Progenitor cell of endocrine pancreas (in vitro differentiated cells): ENCODE measurements at regions not wholly inside any gene's neighbourhood (a gene's known extent, or its start where the extent isn't known, plus 50 kb on each side); places are given as distances from the start of the nearest gene placed in this dataset.

Experiments
- DNase-seq: peaks from one replicate; pipeline ENCODE4 v3.0.0; 2021; ENCODE audit warnings: low spot score; ENCODE audit not compliant: unreplicated experiment
- H3K27ac Mint-ChIP-seq: 2 replicates; pipeline ENCODE4 v1.8.0; 2021; ENCODE audit warnings: mild to moderate bottlenecking, moderate library complexity, mixed read lengths
- H3K27me3 Mint-ChIP-seq: 2 replicates; pipeline ENCODE4 v1.8.0; 2021; ENCODE audit warnings: mixed read lengths
- H3K36me3 Mint-ChIP-seq: 2 replicates; pipeline ENCODE4 v1.8.0; 2022; ENCODE audit warnings: mixed read lengths; ENCODE audit not compliant: insufficient read depth
- H3K4me1 Mint-ChIP-seq: 2 replicates; pipeline ENCODE4 v1.8.0; 2021; ENCODE audit warnings: low read depth, mixed read lengths
- H3K4me3 Mint-ChIP-seq: 2 replicates; pipeline ENCODE4 v1.8.0; 2021; ENCODE audit warnings: low read depth, mild to moderate bottlenecking, moderate library complexity, mixed read lengths
- H3K9me3 Mint-ChIP-seq: 2 replicates; pipeline ENCODE4 v1.8.0; 2021; ENCODE audit warnings: low read depth, mixed read lengths
- CTCF ChIP-seq: fragments of 200-600 bp; sonication (generic); IDR thresholded peaks from one replicate; pipeline ENCODE4 v1.5.0; 2021; ENCODE audit warnings: antibody characterized with exemption, mild to moderate bottlenecking; ENCODE audit not compliant: unreplicated experiment

- H3K27ac Mint-ChIP-seq: no peak overlapping the region
- DNase-seq: no peak
- H3K36me3 Mint-ChIP-seq: no peaks in the 10 kb centered on the region
- H3K4me3 Mint-ChIP-seq: no peak overlapping the region
- no peaks in the 10 kb centered on the region for H3K4me1 Mint-ChIP-seq
- H3K9me3 Mint-ChIP-seq: no peaks in the 10 kb centered on the region
- no peaks in the 10 kb centered on the region for H3K27me3 Mint-ChIP-seq
- TF ChIP-seq CTCF: no peak
These were observed 1654.0 kb downstream of the PCDH7 start for GRCh38 chr4:32374206-32374605.

GRCh38 chr4:32393806-32394205 lies 1673.6 kb downstream of the PCDH7 start:
- Mint-ChIP-seq H3K9me3 (no peaks in the 10 kb centered on the region), H3K4me1 (no peaks in the 10 kb centered on the region), H3K4me3 (no peak overlapping the region), H3K36me3 (no peaks in the 10 kb centered on the region), H3K27me3 (no peaks in the 10 kb centered on the region), H3K27ac (no peak overlapping the region)
- no peak for DNase-seq
- TF ChIP-seq CTCF: no peak

- Mint-ChIP-seq H3K27me3 (no peaks in the 10 kb centered on the region), H3K27ac (no peak overlapping the region), H3K4me1 (no peaks in the 10 kb centered on the region), H3K9me3 (no peaks in the 10 kb centered on the region), H3K4me3 (no peak overlapping the region), H3K36me3 (no peaks in the 10 kb centered on the region)
- no peak for TF ChIP-seq CTCF
- DNase-seq: no peak
These were observed 1674.1 kb downstream of the PCDH7 start for GRCh38 chr4:32394255-32394654.

GRCh38 chr4:32396507-32397070 lies 1676.4 kb downstream of the PCDH7 start:
- no peak for TF ChIP-seq CTCF
- Mint-ChIP-seq H3K9me3 (no peaks in the 10 kb centered on the region), H3K36me3 (no peaks in the 10 kb centered on the region), H3K4me1 (no peaks in the 10 kb centered on the region), H3K27ac (no peak overlapping the region), H3K27me3 (no peaks in the 10 kb centered on the region), H3K4me3 (no peak overlapping the region)
- DNase-seq: no peak

GRCh38 chr4:32400870-32401269 lies 1680.7 kb downstream of the PCDH7 start:
- Mint-ChIP-seq H3K36me3 (no peaks in the 10 kb centered on the region), H3K27ac (no peak overlapping the region), H3K4me1 (no peaks in the 10 kb centered on the region), H3K4me3 (no peak overlapping the region), H3K9me3 (no peaks in the 10 kb centered on the region), H3K27me3 (no peaks in the 10 kb centered on the region)
- DNase-seq: no peak
- no peak for TF ChIP-seq CTCF
